HG02759 (cell line): ENCODE measurements at regions not wholly inside any gene's neighbourhood (a gene's known extent, or its start where the extent isn't known, plus 50 kb on each side); places are given as distances from the start of the nearest gene placed in this dataset.

Experiments used
- ATAC-seq: cut with Tn5 transposase; IDR thresholded peaks from one replicate; pipeline ENCODE4 v1.9.1; 2021; ENCODE audit warnings: mild to moderate bottlenecking, moderate library complexity; ENCODE audit not compliant: unreplicated experiment

DNA sequence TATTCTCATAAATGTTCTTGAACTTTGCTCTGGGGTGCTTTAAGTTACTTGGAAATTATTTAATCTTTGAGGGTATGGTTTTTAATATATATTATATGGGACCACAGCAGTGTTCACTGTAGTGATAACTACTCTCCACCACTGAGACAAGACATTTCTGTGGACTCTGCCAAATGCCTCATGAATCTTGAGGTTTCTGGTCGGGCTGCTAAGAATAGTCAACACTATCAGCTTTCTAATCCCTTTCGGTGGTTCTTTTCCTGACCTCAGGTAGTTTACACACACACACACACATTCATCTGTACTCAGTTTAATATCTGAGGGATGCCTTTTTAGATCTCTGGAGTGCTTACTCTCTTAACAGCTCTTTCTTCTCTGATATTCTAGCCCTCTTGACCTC, 500.7 kb downstream of the MAFB start:
- no peak for ATAC-seq

DNA sequence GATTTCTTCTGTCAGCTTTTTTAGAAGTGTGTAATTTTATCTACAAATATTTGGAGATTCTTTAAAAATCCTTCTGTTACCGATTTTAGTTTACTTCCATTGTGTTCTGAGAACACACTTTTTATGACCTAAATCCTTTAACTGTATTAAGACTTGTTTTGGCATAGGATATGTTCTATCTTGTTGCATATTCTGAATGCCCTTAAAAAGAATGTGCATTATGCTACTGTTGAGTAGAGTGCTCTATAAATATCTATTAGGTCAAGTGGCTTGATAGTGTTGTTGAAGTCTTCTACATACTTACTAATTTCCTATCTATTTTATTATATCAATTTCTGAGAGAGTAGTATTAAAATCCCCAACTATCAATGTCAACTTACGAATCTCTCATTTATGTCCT, 502.2 kb downstream of the MAFB start:
- ATAC-seq = no peak

DNA sequence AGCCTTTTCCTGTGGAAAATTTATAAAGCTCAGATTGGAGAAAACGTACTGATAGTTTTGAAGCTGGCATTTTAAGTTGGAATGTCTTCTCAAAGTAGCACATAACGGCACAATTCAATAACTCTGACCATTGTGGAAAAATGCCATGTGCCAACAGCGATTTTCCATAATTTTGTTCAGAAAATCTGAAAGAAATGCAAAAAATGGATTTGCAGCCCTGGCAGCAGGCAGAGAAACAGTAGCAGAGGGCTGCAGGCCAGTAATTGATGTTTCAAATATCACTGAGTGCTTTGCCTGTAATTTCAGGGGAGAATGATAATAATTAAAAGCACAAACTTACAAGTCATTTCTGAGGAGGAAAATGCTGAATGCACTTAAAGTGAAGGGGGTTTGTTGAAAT, 507.4 kb downstream of the MAFB start:
- ATAC-seq = no peak

DNA sequence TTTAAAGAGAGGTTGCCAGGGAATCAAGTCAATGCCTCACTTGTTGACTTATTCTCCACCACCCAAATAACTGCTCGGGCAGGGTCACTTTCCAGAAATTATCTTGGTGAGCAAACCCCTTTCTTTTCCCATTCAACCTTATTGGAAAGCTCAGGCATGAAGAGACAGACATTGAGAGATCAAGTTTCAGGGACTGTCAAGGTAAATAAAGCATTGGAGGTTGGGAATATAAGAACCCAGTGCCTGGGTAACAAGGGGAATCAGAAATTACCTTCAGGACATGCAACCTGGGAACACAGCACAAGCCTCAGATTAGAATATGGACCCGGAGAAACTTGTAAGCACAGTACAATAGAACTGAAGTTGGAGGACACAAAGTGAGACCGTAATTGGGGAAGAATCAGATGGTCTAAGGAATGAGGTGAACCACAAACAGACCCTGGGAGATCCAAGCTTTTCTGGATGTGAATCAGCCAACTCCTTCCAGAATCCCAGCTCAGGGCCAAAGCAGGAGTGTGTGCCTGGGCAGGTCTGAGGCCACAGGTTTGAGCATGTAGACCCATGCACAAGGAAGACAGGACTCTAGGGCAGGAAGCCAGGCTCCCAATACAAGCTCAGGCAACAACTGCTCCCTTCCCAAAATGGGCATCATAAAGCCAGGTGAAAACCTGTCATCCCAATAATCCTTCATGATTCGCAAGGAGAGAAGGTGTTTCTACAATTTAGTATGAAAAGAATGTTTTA, 512.8 kb downstream of the MAFB start:
- ATAC-seq = no peak

DNA sequence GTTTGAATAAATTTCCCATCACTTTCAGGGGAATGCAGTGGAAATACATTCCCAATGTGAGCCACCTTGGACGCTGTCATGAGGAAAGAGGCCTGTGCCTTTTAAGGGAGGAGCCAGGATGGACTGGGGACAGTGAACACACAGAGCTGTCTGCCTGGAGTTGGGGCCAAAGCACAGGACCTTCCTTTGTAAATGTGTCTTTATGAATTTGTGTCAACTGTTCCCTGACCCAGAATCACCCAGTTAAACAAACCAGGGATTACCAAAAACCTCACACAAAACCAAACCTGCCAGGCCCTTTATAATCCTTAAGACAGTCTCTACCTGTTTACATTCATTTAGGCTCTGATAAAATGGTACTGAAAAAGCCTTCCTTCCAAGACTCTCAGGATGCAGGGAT, 513.7 kb downstream of the MAFB start:
- no peak for ATAC-seq

DNA sequence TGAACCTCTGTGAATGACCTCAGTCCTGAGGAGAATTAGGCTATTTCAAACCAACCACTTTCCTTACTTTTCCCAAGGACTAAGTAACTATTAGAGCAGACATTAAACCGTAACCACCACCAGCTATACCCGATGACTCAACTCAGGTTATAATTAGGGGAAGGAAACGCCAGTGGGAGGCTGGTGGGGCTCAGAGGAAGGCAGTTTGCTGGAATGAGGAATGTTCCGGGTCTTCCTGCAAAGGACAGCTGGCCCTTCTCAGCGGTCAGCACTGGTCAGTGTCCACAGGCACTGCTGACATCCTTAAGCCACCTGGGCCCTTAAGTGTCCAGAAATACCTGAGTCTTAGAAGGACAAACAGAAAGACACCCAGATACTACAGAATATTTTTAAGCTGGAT, 515.2 kb downstream of the MAFB start:
- no peak for ATAC-seq

DNA sequence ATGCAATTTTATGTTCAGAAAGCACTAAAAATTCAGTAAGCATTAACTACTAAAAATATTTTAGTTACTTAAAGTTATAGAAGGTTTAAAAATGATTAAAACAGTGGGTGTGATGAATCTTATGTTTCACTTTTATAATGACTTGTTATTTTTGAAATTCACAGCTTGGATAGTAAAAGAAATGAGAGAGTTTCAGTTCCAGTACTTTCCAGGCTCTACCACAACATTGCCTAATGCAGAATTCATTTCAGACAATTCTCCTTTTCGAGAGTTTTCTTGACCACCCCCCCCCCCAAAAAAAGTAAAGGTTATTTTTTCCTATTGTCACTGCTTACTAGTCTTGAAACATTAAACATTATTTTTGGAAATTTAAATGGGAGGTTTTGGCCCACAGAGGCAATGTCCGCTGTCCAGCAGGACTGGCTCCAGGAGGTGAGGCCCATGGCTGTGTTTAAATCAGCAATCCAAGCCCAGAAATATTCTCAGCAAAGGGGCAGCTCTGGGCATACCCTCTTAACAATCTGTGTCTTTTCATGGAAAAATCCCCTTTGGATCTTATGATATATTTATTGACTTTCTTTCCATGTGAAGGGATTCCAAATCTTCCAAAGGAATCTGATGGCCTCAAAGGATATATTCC, 519.9 kb downstream of the MAFB start:
- ATAC-seq = no peak

GRCh38 chr20:40161391-40161790, 527.6 kb downstream of the MAFB start:
- no peak for ATAC-seq

- ATAC-seq = no peak
Observed at GRCh38 chr20:40160097-40160550, 528.9 kb downstream of the MAFB start.

- ATAC-seq = no peak
Observed at GRCh38 chr20:40159276-40159675, 529.8 kb downstream of the MAFB start.

DNA sequence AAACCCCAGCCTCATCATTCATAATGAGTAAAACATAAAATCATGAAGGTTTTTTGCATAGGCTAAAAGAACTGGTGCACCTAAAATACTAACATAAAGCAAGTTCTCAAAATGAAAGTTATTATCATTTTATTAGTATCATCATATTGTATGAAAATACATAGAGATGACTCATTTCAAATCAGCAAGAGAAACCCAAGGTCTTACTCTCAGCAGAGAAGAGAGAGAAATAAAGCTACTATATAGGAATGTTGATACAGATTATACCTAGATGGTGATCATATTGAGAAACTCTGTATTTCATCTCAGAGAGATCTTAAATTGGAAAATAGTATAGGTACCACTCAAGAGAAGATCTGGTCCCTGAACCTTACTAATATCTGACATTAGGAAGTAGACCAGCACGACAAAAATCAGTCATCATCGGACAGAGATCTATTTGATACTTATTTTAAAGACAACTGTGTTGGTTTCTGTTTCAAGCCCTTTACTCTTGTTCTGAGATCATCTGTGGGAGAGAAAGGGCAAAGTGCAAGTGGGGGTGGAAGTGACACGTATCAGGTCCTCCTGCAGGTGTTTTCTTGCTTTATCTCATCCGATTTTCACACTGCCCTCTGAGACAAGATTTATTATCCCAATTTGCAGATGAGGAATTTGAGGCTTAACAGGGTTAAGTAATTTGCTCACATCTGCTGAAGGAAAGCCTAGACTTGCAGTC, 532.3 kb downstream of the MAFB start:
- peak; percentile 94 for ATAC-seq

DNA sequence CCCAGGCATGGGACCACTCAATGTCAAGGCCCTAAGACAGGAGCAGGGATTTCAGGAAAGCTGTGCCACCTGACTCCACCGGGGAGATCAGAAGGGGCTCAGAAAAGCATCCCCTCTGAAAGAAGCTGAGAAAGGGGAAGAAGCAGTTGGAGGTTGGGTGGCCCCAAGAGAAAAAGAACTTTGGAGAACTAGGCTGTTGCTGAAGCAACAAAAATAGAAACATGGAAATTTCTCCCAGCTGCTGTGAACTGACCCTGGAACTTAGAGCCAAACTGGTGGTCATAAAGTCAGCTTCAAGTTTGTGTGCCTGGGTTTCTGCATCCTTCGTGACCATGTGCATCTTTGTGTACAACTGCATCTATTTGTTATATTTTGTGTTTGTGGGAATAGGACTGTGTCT, 534.5 kb downstream of the MAFB start:
- no peak for ATAC-seq

- ATAC-seq = no peak
Observed at GRCh38 chr20:40148886-40149285, 540.1 kb downstream of the MAFB start.

DNA sequence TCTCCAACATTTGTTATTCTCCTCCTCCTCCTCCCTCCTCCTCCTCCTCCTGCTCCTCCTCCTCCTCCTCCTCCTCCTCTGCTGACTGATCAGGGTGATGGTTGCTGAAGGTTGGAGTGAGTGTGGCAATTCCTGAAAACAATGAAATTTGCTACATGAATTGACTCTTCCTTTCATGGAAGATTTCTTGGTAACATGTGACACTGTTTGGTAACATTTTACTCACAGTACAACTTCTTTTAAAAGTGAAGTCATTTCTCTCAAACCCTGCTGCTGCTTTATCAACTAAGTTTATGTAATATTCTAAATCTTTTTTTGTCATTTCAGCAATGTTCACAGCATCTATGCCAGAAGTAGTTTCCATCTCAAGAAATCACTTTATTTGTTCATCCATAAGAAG, 543.0 kb downstream of the MAFB start:
- no peak for ATAC-seq

DNA sequence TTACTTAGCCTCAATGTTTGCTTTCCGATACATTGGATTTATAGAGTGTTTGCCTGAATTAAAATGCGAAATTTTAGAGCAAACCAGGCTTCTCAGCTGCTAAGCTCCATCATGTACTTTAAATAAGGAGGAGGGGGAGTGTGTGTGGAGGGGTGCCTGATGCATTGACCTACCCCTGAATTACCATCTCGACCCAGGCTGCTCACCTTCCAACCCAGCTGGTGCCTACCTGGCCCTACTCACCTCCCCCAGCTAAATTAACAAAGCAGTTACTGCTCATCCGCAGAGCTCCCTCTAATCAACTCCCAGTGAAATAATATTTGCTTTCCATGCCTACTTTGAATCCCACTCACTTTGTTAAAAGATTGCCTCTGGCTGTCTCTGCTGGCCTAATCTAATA, 544.5 kb downstream of the MAFB start:
- no peak for ATAC-seq

DNA sequence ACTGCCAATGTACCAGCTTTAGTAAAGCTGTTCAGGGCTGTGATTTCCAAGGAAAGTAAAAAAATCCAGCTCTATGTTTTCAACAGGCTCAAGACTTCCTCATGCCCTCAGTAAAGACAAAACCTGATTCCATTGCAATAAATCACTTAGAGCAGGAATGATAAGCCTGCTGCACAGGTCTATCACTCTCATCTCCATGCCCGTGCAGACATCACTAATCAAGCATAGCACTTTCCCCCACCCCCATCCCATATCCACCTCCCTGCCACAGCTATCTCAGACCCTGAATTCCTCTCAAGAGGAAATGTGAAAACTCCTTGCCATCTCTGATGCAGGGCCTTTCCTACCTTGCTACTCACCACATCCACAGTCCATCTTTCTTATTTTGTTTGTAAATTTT, 554.9 kb downstream of the MAFB start:
- ATAC-seq = no peak

DNA sequence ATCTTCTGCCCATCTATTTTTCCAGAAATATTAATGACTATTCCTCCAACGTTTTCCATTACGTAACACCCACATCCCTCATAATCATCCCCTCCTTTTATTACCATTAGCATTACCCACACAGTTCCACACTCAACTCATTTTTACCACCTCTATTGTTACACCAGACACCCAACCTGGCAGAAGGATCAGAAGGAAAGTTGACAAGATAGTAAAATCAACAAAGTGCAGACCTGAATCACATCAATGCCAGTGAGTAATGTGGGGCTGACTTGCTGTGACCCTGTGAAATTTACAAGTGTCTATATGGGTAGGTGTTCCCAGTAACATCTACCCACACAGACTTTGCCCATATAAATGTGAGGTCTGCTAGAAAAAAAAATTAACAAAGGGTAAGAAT, 568.2 kb downstream of the MAFB start:
- no peak for ATAC-seq

DNA sequence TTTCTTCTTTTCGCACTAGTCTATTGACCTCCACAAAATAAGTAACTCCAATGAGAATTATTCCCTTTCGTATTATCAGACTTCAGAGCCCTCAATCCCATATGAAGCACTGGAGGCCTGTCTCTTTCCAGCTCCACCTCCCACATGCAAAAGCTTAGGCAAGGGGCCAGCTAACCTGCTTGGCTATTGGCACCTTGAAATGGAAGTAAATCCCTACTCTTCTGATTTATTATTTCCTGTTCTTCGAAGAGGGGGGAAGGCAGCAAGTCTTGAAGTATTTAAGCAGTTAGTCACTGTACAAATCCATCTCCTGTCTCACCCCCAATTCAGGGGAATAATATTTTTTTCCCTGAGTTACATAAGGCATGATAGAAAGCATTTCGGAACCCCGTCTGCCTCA, 577.8 kb downstream of the MAFB start:
- no peak for ATAC-seq

- no peak for ATAC-seq
Observed at GRCh38 chr20:40110311-40110831, 578.7 kb downstream of the MAFB start.

DNA sequence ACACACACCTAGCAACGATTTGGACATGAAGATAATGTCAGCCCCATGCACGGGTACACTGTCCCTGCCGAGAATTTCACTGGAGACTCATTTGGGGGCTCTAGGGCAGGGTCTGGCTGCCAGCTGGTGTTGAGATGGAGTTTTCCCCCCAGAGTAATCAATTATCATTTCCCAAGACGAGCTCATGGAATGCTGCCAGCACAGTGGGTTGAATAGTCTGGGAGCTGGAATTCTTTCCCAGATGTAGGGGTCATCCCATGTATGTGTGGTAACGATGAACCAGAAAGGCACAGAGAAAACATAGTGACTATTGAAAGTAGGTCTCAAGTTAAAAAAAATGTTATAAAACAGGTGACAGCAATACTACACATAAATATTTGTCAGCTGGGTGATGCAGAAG, 579.9 kb downstream of the MAFB start:
- ATAC-seq = no peak

GRCh38 chr20:40108321-40108720, 580.7 kb downstream of the MAFB start:
- ATAC-seq = no peak

DNA sequence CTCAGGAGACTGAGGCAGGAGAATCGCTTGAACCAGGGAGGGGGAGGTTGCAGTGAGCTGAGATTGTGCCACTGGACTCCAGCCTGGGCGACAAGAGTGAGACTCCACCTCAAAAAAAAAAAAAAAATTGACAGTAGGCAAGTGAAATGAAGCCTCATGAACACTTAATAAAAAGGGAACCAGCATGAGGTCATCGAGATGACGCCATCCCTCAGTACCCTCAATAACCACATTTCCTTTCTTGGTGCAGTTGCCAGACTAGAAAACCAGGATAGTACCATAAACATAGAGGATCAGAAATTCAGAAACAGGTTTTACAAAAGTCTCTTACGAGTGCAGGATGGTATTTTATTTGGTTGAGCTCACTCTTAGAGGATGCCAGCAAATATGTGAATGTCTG, 584.1 kb downstream of the MAFB start:
- ATAC-seq = no peak
